HCT116 (cell line): ENCODE measurements at regions not wholly inside any gene's neighbourhood (a gene's known extent, or its start where the extent isn't known, plus 50 kb on each side); places are given as distances from the start of the nearest gene placed in this dataset.

Experiments
- ATAC-seq: fragments of 200-7000 bp; cut with Tn5 transposase; 2 replicates; pipeline ENCODE4 v1.9.1; 2020; ENCODE audit warnings: mild to moderate bottlenecking, moderate library complexity
- BruUV-seq: library from RNA; stranded (reverse); fragments of 400-500 nt; replicated peaks from 2 replicates; lab custom pipeline; 2021; lab: Mats Ljungman, UMichigan
- CTCF ChIA-PET: fragments of 300-600 bp; sonication (Branson Sonifier 250); formaldehyde crosslinking; loops from one replicate; lab custom pipeline; 2021; ENCODE audit warnings: antibody characterized with exemption; lab: Charles Lee
- POLR2A ChIA-PET: fragments of 300-600, 350-600 bp; sonication (Branson Sonifier 250); formaldehyde crosslinking; loops from one replicate; lab custom pipeline; 2021; ENCODE audit warnings: antibody characterized with exemption; lab: Charles Lee
- RAD21 ChIA-PET, 2 experiments: fragments of 300-600 bp; sonication (Branson Sonifier 250); formaldehyde crosslinking; loops; one replicate each; lab custom pipeline; 2023; ENCODE audit warnings: low total read pairs in 2 of 2; ENCODE audit not compliant: uncharacterized antibody in 2 of 2, unreplicated experiment in 2 of 2, low non-redundant PET in 1 of 2; lab: Charles Lee
- DNase-seq: peaks from one replicate; pipeline ENCODE4 v3.0.0-alpha.2; 2010; ENCODE audit warnings: low read depth, low spot score
- H2AFZ ChIP-seq: fragments of 200-600 bp; shearing (Covaris generic), sonication (generic); 2 replicates; pipeline ENCODE4 v1.6.1; 2017; ENCODE audit warnings: low read depth, mixed run types, mixed read lengths, antibody characterized with exemption, low read length; ENCODE audit not compliant: poor library complexity, severe bottlenecking
- H3K27ac ChIP-seq: 2 replicates; pipeline ENCODE4 v1.5.1; 2012; ENCODE audit warnings: low read depth, low read length
- H3K27me3 ChIP-seq: fragments of 200-600 bp; sonication (generic); 2 replicates; pipeline ENCODE4 v1.6.1; 2016; ENCODE audit warnings: mixed run types, low read length, mixed read lengths; ENCODE audit not compliant: insufficient read depth
- H3K36me3 ChIP-seq, 2 experiments: fragments of 200-500 bp in 1 of 2; fragments of 200-600 bp in 1 of 2; sonication (Bioruptor generic) in 1 of 2; sonication (generic) in 1 of 2; 2 replicates each; pipeline versions ENCODE4 v1.5.1 to v1.6.1; 2014 to 2016; ENCODE audit warnings: low read length in 2 of 2, inconsistent platforms in 1 of 2, mixed read lengths in 1 of 2, mixed run types in 1 of 2; ENCODE audit not compliant: insufficient read depth in 2 of 2, control insufficient read depth in 1 of 2
- H3K4me1 ChIP-seq, 2 experiments: fragments of 200-600 bp in 1 of 2; sonication (generic) in 1 of 2; 2 replicates each; pipeline versions ENCODE4 v1.5.1 to v1.6.1; 2012 to 2017; ENCODE audit warnings: low read length in 2 of 2, inconsistent platforms in 1 of 2, mild to moderate bottlenecking in 1 of 2, mixed read lengths in 1 of 2, mixed run types in 1 of 2, moderate library complexity in 1 of 2; ENCODE audit not compliant: insufficient read depth in 2 of 2, control insufficient read depth in 1 of 2
- H3K4me2 ChIP-seq: fragments of 200-600 bp; sonication (generic); 2 replicates; pipeline ENCODE4 v1.6.1; 2017; ENCODE audit warnings: mixed run types, low read length, mixed read lengths
- H3K4me3 ChIP-seq, 2 experiments: fragments of 200-600 bp in 1 of 2; sonication (generic) in 1 of 2; replicated peaks in 1 of 2; 2 replicates each; pipeline ENCODE4 v1.5.1; 2011 to 2016; ENCODE audit warnings: low read length in 2 of 2, control low read depth in 1 of 2, low read depth in 1 of 2, mild to moderate bottlenecking in 1 of 2, mixed read lengths in 1 of 2, mixed run types in 1 of 2
- H3K79me2 ChIP-seq: fragments of 200-600 bp; sonication (generic); 2 replicates; pipeline ENCODE4 v1.6.1; 2017; ENCODE audit warnings: mild to moderate bottlenecking, mixed run types, low read length, moderate library complexity, mixed read lengths; ENCODE audit not compliant: insufficient read depth
- H3K9ac ChIP-seq: fragments of 200-600 bp; sonication (generic); 2 replicates; pipeline ENCODE4 v1.6.1; 2016; ENCODE audit warnings: low read length, mixed read lengths
- H3K9me2 ChIP-seq: fragments of 200-600 bp; sonication (generic), shearing (Covaris generic); 2 replicates; pipeline ENCODE4 v1.6.1; 2017; ENCODE audit warnings: mixed run types, mild to moderate bottlenecking, moderate library complexity; ENCODE audit not compliant: insufficient read depth
- H3K9me3 ChIP-seq, 2 experiments: fragments of 200-500 bp in 1 of 2; fragments of 200-600 bp in 1 of 2; sonication (Bioruptor generic) in 1 of 2; sonication (generic) in 1 of 2; 2 replicates each; pipeline ENCODE4 v1.6.1; 2014 to 2017; ENCODE audit warnings: low read length in 2 of 2, mixed read lengths in 2 of 2, inconsistent platforms in 1 of 2, low read depth in 1 of 2, mild to moderate bottlenecking in 1 of 2, mixed run types in 1 of 2, moderate library complexity in 1 of 2; ENCODE audit not compliant: control insufficient read depth in 1 of 2, insufficient read depth in 1 of 2
- H4K20me1 ChIP-seq: fragments of 200-600 bp; sonication (generic), shearing (Covaris generic); 2 replicates; pipeline ENCODE4 v1.6.1; 2017; ENCODE audit warnings: mixed run types, mild to moderate bottlenecking, moderate library complexity; ENCODE audit not compliant: insufficient read depth
- CBX3 ChIP-seq: IDR thresholded peaks from 2 replicates; pipeline ENCODE4 v1.6.1; 2012; ENCODE audit warnings: low read depth
- CEBPB ChIP-seq: IDR thresholded peaks from 2 replicates; pipeline ENCODE4 v1.6.1; 2012; ENCODE audit warnings: low read depth
- CTCF ChIP-seq, 3 experiments: fragments of 200-600 bp in 1 of 3; sonication (generic) in 1 of 3; IDR thresholded peaks in 2 of 3; conservative IDR thresholded peaks in 1 of 3; 2 replicates each; pipeline ENCODE4 v1.5.1; 2012 to 2017; ENCODE audit warnings: low read depth in 2 of 3, low read length in 2 of 3, antibody characterized with exemption in 1 of 3, borderline replicate concordance in 1 of 3, control low read depth in 1 of 3, mild to moderate bottlenecking in 1 of 3, mixed read lengths in 1 of 3, mixed run types in 1 of 3, moderate library complexity in 1 of 3; ENCODE audit not compliant: insufficient read depth in 1 of 3
- EGR1 ChIP-seq: IDR thresholded peaks from 2 replicates; pipeline ENCODE4 v1.6.1; 2012; ENCODE audit warnings: low read depth
- ELF1 ChIP-seq: IDR thresholded peaks from 2 replicates; pipeline ENCODE4 v1.6.1; 2012; ENCODE audit warnings: low read depth, borderline replicate concordance
- EZH2 ChIP-seq: fragments of 200-600 bp; sonication (generic); IDR thresholded peaks from 2 replicates; pipeline ENCODE4 v1.6.1; 2017; ENCODE audit warnings: antibody characterized with exemption, mixed run types
- EZH2phosphoT487 ChIP-seq: fragments of 200-600 bp; IDR thresholded peaks from 2 replicates; pipeline ENCODE4 v1.6.1; 2018; ENCODE audit warnings: antibody characterized with exemption, borderline replicate concordance
- FOSL1 ChIP-seq: IDR thresholded peaks from 2 replicates; pipeline ENCODE4 v1.6.1; 2012; ENCODE audit warnings: low read depth
- POLR2AphosphoS5 ChIP-seq: IDR thresholded peaks from 2 replicates; pipeline ENCODE4 v1.6.1; 2011; ENCODE audit warnings: mild to moderate bottlenecking, low read depth, low read length, moderate library complexity
- RAD21 ChIP-seq: IDR thresholded peaks from 2 replicates; pipeline ENCODE4 v1.6.1; 2012; ENCODE audit warnings: low read depth, mild to moderate bottlenecking
- REST ChIP-seq: IDR thresholded peaks from 2 replicates; pipeline ENCODE4 v1.6.1; 2012; ENCODE audit warnings: low read depth
- SP1 ChIP-seq: IDR thresholded peaks from 2 replicates; pipeline ENCODE4 v1.6.1; 2012; ENCODE audit warnings: low read depth
- SRF ChIP-seq: IDR thresholded peaks from 2 replicates; pipeline ENCODE4 v1.6.1; 2012; ENCODE audit warnings: low read depth
- TCF7L2 ChIP-seq: IDR thresholded peaks from 2 replicates; pipeline ENCODE4 v1.7.0; 2011; ENCODE audit warnings: borderline replicate concordance, inconsistent platforms; ENCODE audit not compliant: insufficient read depth, insufficient read length; ENCODE audit errors: extremely low read depth
- YY1 ChIP-seq: IDR thresholded peaks from 2 replicates; pipeline ENCODE4 v1.6.1; 2011; ENCODE audit warnings: low read length, low read depth, moderate library complexity, mild to moderate bottlenecking; ENCODE audit not compliant: insufficient replicate concordance; ENCODE audit errors: extremely low read depth
- ZFX ChIP-seq: fragments of 450-650 bp; IDR thresholded peaks from 2 replicates; pipeline ENCODE4 v1.6.1; 2017
- ZNF274 ChIP-seq: fragments of 200-500 bp; sonication (Bioruptor generic); IDR thresholded peaks from 2 replicates; pipeline ENCODE4 v1.6.1; 2014; ENCODE audit warnings: mild to moderate bottlenecking, low read depth, low read length, inconsistent platforms
- intact Hi-C: fragments of 100-400 bp; cut with micrococcal nuclease; formaldehyde crosslinking; loops from 2 replicates; pipeline ENCODE4 v1.10.0; 2022
- TF ChIP-seq, protein P1 (sequence below): IDR thresholded peaks from 2 replicates; pipeline ENCODE4 v1.6.1; 2012
- TF ChIP-seq, protein P2 (sequence below): IDR thresholded peaks from 2 replicates; pipeline ENCODE4 v1.6.1; 2012
- TF ChIP-seq, protein P3 (sequence below): IDR thresholded peaks from 2 replicates; pipeline ENCODE4 v1.6.1; 2011; ENCODE audit warnings: mild to moderate bottlenecking, low read length, moderate library complexity; ENCODE audit not compliant: insufficient replicate concordance; ENCODE audit errors: extremely low read depth

DNA sequence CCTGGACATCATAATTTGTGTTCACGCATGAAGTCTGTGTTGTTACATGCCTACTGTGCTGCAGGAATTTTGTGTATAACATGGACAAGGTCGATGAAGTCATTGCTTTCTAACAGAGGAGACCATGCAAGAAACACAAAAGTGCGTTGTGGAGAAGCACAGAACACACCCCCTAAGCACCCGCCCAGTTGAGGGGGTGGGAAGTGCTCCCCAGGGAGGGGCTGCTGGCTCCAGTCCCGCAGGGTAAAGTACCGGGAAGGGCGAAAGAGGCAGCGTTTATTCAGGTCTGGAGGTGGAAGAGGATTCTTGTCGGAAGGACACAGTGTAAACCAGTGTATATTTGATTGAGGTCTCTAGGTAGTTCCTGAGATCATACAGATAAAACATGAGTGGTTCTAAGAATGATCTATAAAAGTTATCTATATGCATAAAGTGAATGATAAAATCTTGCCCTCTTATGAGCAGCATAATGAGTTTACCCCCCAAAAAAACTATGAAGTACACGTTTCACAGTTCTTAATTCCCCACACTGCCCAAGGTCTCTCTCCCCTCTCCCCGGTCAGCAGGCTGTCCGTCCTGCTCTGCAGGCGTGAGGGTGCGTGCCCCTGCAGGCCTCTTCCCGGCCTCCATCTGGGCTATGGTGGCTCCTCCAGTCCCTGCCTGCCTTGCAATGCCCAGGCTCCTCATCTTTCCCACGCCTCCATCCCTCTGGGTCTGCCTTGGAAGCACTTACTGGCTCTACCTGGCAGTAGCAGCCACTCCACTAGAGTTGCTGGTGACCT is 159.7 kb downstream of the THBS2 start:
- no TSS peak for BruUV-seq
- POLR2A ChIA-PET, result no interaction called here
- RAD21 ChIA-PET, result no interaction called here
- no peak overlapping the region for H3K4me3 ChIP-seq
- no peak for DNase-seq
- H3K9ac ChIP-seq, result no peak overlapping the region
- no peak overlapping the region for H3K4me2 ChIP-seq
- H3K27ac ChIP-seq, result no peak overlapping the region
- H3K9me3 ChIP-seq, result peaks cover 5 to 7% of the 10 kb centered on the region in 2 experiments; a peak in 2 of 4 replicates
- TF ChIP-seq, protein P1, sequence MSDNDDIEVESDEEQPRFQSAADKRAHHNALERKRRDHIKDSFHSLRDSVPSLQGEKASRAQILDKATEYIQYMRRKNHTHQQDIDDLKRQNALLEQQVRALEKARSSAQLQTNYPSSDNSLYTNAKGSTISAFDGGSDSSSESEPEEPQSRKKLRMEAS, result no peak
- TF ChIP-seq CEBPB (no peak), REST (no peak), EZH2phosphoT487 (no peak), FOSL1 (no peak), RAD21 (no peak), SRF (no peak), SP1 (no peak), CBX3 (no peak), YY1 (no peak), ZNF274 (no peak), ZFX (no peak), TCF7L2 (no peak), EGR1 (no peak), EZH2 (no peak), CTCF (IDR thresholded peaks at IDR 0.05 in 2 of 3, conservative IDR thresholded peaks at IDR 0.05 in 1 of 3; ENCODE audit: borderline replicate concordance in 1 of 3, insufficient read depth in 1 of 3, low read depth in 2 of 3, low read length in 2 of 3) (no peak), POLR2AphosphoS5 (no peak), ELF1 (no peak)
- TF ChIP-seq, protein P2, sequence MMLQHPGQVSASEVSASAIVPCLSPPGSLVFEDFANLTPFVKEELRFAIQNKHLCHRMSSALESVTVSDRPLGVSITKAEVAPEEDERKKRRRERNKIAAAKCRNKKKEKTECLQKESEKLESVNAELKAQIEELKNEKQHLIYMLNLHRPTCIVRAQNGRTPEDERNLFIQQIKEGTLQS, result no peak
- TF ChIP-seq, protein P3, sequence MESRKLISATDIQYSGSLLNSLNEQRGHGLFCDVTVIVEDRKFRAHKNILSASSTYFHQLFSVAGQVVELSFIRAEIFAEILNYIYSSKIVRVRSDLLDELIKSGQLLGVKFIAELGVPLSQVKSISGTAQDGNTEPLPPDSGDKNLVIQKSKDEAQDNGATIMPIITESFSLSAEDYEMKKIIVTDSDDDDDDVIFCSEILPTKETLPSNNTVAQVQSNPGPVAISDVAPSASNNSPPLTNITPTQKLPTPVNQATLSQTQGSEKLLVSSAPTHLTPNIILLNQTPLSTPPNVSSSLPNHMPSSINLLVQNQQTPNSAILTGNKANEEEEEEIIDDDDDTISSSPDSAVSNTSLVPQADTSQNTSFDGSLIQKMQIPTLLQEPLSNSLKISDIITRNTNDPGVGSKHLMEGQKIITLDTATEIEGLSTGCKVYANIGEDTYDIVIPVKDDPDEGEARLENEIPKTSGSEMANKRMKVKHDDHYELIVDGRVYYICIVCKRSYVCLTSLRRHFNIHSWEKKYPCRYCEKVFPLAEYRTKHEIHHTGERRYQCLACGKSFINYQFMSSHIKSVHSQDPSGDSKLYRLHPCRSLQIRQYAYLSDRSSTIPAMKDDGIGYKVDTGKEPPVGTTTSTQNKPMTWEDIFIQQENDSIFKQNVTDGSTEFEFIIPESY, result no peak
- no peak for ATAC-seq
- H4K20me1 ChIP-seq, result no peaks in the 10 kb centered on the region
- H3K9me2 ChIP-seq, result no peaks in the 10 kb centered on the region
- H2AFZ ChIP-seq, result no peak overlapping the region
- H3K27me3 ChIP-seq, result no peaks in the 10 kb centered on the region
- no peaks in the 10 kb centered on the region for H3K36me3 ChIP-seq
- CTCF ChIA-PET, result no interaction called here
- no peaks in the 10 kb centered on the region for H3K79me2 ChIP-seq
- no peaks in the 10 kb centered on the region for H3K4me1 ChIP-seq
- intact Hi-C loops, result no loop called here
